SK-N-SH (cell line): ENCODE measurements at regions not wholly inside any gene's neighbourhood (a gene's known extent, or its start where the extent isn't known, plus 50 kb on each side); places are given as distances from the start of the nearest gene placed in this dataset.

Experiments used
- CTCF ChIA-PET: fragments of 300-600, 350-600 bp; formaldehyde crosslinking; extraction: SDS; loops from one replicate; lab custom pipeline; 2021; lab: Yijun Ruan, JAX
- POLR2A ChIA-PET: fragments of 350-600 bp; sonication (Branson Sonifier 250); formaldehyde crosslinking; extraction: SDS; loops from one replicate; lab custom pipeline; 2020; ENCODE audit warnings: antibody characterized with exemption, inconsistent platforms; lab: Yijun Ruan, JAX
- DNase-seq: peaks from one replicate; pipeline ENCODE4 v3.0.0; 2012
- H2AFZ ChIP-seq: fragments of 200-600 bp; sonication (generic); 2 replicates; pipeline ENCODE4 v1.8.1; 2016; ENCODE audit warnings: antibody characterized with exemption, mild to moderate bottlenecking, low read depth
- H3F3A ChIP-seq: fragments of 200-600 bp; sonication (generic); replicated peaks from 2 replicates; pipeline ENCODE3; 2016; ENCODE audit warnings: antibody characterized with exemption, mild to moderate bottlenecking; ENCODE audit not compliant: insufficient read depth
- H3K27ac ChIP-seq, 2 experiments: fragments of 200-500 bp in 1 of 2; fragments of 200-600 bp in 1 of 2; sonication (Bioruptor generic) in 1 of 2; sonication (generic), shearing (Covaris generic) in 1 of 2; 2 replicates each; pipeline versions ENCODE4 v1.5.1 to v1.6.1; 2014 to 2016; ENCODE audit warnings: low read depth in 2 of 2, inconsistent platforms in 1 of 2, low read length in 1 of 2, mild to moderate bottlenecking in 1 of 2, mixed read lengths in 1 of 2
- H3K27me3 ChIP-seq: fragments of 200-600 bp; sonication (generic), shearing (Covaris generic); 2 replicates; pipeline ENCODE4 v1.6.1; 2016; ENCODE audit warnings: mixed run types; ENCODE audit not compliant: insufficient read depth
- H3K36me3 ChIP-seq, 2 experiments: fragments of 200-500 bp in 1 of 2; fragments of 200-600 bp in 1 of 2; sonication (Bioruptor generic) in 1 of 2; sonication (generic) in 1 of 2; replicated peaks in 1 of 2; 2 replicates each; pipeline versions ENCODE3 to v1.5.1; 2014 to 2016; ENCODE audit warnings: low read length in 1 of 2, mild to moderate bottlenecking in 1 of 2; ENCODE audit not compliant: insufficient read depth in 2 of 2, control insufficient read depth in 1 of 2
- H3K4me1 ChIP-seq, 2 experiments: fragments of 200-500 bp in 1 of 2; fragments of 200-600 bp in 1 of 2; sonication (Bioruptor generic) in 1 of 2; sonication (generic), shearing (Covaris generic) in 1 of 2; 2 replicates each; pipeline versions ENCODE4 v1.5.1 to v1.6.1; 2014 to 2016; ENCODE audit warnings: low read depth in 1 of 2, low read length in 1 of 2, mixed run types in 1 of 2; ENCODE audit not compliant: insufficient read depth in 2 of 2, control insufficient read depth in 1 of 2
- H3K4me2 ChIP-seq: fragments of 200-600 bp; sonication (generic), shearing (Covaris generic); 2 replicates; pipeline ENCODE4 v1.6.1; 2017; ENCODE audit warnings: mixed run types
- H3K4me3 ChIP-seq, 2 experiments: fragments of 200-500 bp in 1 of 2; fragments of 200-600 bp in 1 of 2; sonication (Bioruptor generic) in 1 of 2; sonication (generic), shearing (Covaris generic) in 1 of 2; 2 replicates each; pipeline versions ENCODE4 v1.5.1 to v1.8.1; 2014 to 2016; ENCODE audit warnings: low read depth in 2 of 2, inconsistent platforms in 1 of 2, low read length in 1 of 2, mild to moderate bottlenecking in 1 of 2, mixed read lengths in 1 of 2, moderate library complexity in 1 of 2
- H3K79me2 ChIP-seq: fragments of 200-600 bp; sonication (generic); 2 replicates; pipeline ENCODE4 v1.8.1; 2017; ENCODE audit warnings: mild to moderate bottlenecking; ENCODE audit not compliant: insufficient read depth
- H3K9ac ChIP-seq: fragments of 200-600 bp; sonication (generic); 2 replicates; pipeline ENCODE4 v1.6.1; 2017; ENCODE audit warnings: mixed run types
- H3K9me2 ChIP-seq: fragments of 200-600 bp; sonication (generic); 2 replicates; pipeline ENCODE4 v1.6.1; 2017; ENCODE audit warnings: mixed run types
- H3K9me3 ChIP-seq: fragments of 200-600 bp; sonication (generic); 2 replicates; pipeline ENCODE4 v1.6.1; 2017; ENCODE audit warnings: mixed run types, mild to moderate bottlenecking, moderate library complexity
- H4K20me1 ChIP-seq: fragments of 200-600 bp; sonication (generic); 2 replicates; pipeline ENCODE4 v1.6.1; 2017; ENCODE audit warnings: mild to moderate bottlenecking, mixed run types; ENCODE audit not compliant: insufficient read depth
- CTCF ChIP-seq: fragments of 200-600 bp; sonication (generic); IDR thresholded peaks from 2 replicates; pipeline ENCODE4 v1.6.1; 2017; ENCODE audit warnings: antibody characterized with exemption, mild to moderate bottlenecking, moderate library complexity
- ELF1 ChIP-seq: IDR thresholded peaks from 2 replicates; pipeline ENCODE4 v1.4.0; 2012
- FOXJ3 ChIP-seq: sonication (generic); formaldehyde crosslinking; IDR thresholded peaks from 2 replicates; pipeline ENCODE4 v1.5.1; 2020; ENCODE audit warnings: mild to moderate bottlenecking, missing genetic modification reagents
- FOXM1 ChIP-seq: IDR thresholded peaks from 2 replicates; pipeline ENCODE4 v1.4.0; 2012; ENCODE audit warnings: low read depth, mild to moderate bottlenecking
- GATA2 ChIP-seq: sonication (generic); formaldehyde crosslinking; IDR thresholded peaks from 2 replicates; pipeline ENCODE4 v1.5.0; 2020; ENCODE audit warnings: mild to moderate bottlenecking, missing genetic modification reagents
- MEF2A ChIP-seq: IDR thresholded peaks from 2 replicates; pipeline ENCODE4 v1.4.0; 2012; ENCODE audit warnings: low read depth, borderline replicate concordance
- NFIC ChIP-seq: IDR thresholded peaks from 2 replicates; pipeline ENCODE4 v1.4.0; 2012; ENCODE audit warnings: borderline replicate concordance
- RCOR1 ChIP-seq: fragments of 150-350 bp; IDR thresholded peaks from 2 replicates; pipeline ENCODE4 v1.6.1; 2017; ENCODE audit warnings: antibody characterized with exemption, low read length
- RFX5 ChIP-seq: IDR thresholded peaks from 2 replicates; pipeline ENCODE4 v1.6.1; 2012; ENCODE audit warnings: mild to moderate bottlenecking, improper control_type of control experiment, low read length
- SIN3A ChIP-seq: IDR thresholded peaks from 2 replicates; pipeline ENCODE4 v1.6.1; 2012; ENCODE audit warnings: low read depth, mild to moderate bottlenecking, low read length, moderate library complexity, borderline replicate concordance
- SMC3 ChIP-seq: IDR thresholded peaks from 2 replicates; pipeline ENCODE4 v1.6.1; 2012; ENCODE audit warnings: low read depth, low read length, improper control_type of control experiment
- TAF1 ChIP-seq: IDR thresholded peaks from 2 replicates; pipeline ENCODE4 v1.6.1; 2012; ENCODE audit warnings: low read depth, mild to moderate bottlenecking, low read length, moderate library complexity, borderline replicate concordance
- TCF12 ChIP-seq: IDR thresholded peaks from 2 replicates; pipeline ENCODE4 v1.4.0; 2012
- USF2 ChIP-seq: fragments of 150-350 bp; IDR thresholded peaks from 2 replicates; pipeline ENCODE4 v1.6.1; 2017; ENCODE audit warnings: antibody characterized with exemption, low read length, low read depth, borderline replicate concordance
- WGBS: methylation state at CpG from one replicate; pipeline ENCODE4 v1.1.6; 2017; ENCODE audit warnings: low lambda C conversion rate; 5-methylcytosine and 5-hydroxymethylcytosine counted together
- TF ChIP-seq, protein P1 (sequence below): IDR thresholded peaks from 2 replicates; pipeline ENCODE4 v1.6.1; 2012; ENCODE audit warnings: mild to moderate bottlenecking, low read depth, low read length, moderate library complexity
- TF ChIP-seq, protein P2 (sequence below): IDR thresholded peaks from 2 replicates; pipeline ENCODE4 v1.4.0; 2012; ENCODE audit warnings: low read depth, borderline replicate concordance

GRCh38 chr7:155874411-155874810, 62.1 kb upstream of the SHH start (continued):
- TF ChIP-seq USF2 (no peak), CTCF (no peak), FOXJ3 (CRISPR knock-in tag) (no peak)
- TF ChIP-seq, protein P1, sequence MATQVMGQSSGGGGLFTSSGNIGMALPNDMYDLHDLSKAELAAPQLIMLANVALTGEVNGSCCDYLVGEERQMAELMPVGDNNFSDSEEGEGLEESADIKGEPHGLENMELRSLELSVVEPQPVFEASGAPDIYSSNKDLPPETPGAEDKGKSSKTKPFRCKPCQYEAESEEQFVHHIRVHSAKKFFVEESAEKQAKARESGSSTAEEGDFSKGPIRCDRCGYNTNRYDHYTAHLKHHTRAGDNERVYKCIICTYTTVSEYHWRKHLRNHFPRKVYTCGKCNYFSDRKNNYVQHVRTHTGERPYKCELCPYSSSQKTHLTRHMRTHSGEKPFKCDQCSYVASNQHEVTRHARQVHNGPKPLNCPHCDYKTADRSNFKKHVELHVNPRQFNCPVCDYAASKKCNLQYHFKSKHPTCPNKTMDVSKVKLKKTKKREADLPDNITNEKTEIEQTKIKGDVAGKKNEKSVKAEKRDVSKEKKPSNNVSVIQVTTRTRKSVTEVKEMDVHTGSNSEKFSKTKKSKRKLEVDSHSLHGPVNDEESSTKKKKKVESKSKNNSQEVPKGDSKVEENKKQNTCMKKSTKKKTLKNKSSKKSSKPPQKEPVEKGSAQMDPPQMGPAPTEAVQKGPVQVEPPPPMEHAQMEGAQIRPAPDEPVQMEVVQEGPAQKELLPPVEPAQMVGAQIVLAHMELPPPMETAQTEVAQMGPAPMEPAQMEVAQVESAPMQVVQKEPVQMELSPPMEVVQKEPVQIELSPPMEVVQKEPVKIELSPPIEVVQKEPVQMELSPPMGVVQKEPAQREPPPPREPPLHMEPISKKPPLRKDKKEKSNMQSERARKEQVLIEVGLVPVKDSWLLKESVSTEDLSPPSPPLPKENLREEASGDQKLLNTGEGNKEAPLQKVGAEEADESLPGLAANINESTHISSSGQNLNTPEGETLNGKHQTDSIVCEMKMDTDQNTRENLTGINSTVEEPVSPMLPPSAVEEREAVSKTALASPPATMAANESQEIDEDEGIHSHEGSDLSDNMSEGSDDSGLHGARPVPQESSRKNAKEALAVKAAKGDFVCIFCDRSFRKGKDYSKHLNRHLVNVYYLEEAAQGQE = no peak

DNA sequence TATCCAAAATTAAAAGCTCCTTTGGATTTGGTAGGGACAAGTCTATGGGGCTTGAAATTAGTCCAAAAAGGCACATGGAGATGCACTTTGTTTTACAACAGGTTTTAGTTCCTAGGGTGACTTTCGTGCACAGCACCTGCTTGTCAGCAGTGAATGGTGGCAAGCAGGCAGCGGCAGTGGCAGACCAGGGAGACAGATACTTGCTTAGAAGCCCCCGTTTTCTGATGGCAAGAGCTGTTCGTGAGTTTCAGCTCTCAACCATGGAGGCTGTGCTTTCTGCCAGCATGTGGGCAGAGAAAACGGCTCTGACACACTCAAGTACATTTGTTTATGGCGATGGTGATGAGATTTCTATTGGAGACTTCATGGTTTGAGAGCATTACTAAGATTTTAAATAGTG, 61.7 kb upstream of the SHH start:
- H4K20me1 ChIP-seq = no peaks in the 10 kb centered on the region
- no peaks in the 10 kb centered on the region for H3K9me2 ChIP-seq
- H3K9me3 ChIP-seq = no peaks in the 10 kb centered on the region
- TF ChIP-seq TCF12 = no peak
- TF ChIP-seq MEF2A = no peak
- no peak for TF ChIP-seq RFX5
- TF ChIP-seq SMC3 = no peak
- no peak for TF ChIP-seq GATA2
- no peak for TF ChIP-seq RCOR1
- no peak for TF ChIP-seq TAF1
- no peak for TF ChIP-seq NFIC
- no peak for TF ChIP-seq SIN3A
- TF ChIP-seq FOXM1 = no peak
- TF ChIP-seq, protein P2, sequence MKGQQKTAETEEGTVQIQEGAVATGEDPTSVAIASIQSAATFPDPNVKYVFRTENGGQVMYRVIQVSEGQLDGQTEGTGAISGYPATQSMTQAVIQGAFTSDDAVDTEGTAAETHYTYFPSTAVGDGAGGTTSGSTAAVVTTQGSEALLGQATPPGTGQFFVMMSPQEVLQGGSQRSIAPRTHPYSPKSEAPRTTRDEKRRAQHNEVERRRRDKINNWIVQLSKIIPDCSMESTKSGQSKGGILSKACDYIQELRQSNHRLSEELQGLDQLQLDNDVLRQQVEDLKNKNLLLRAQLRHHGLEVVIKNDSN = no peak
- TF ChIP-seq USF2 = no peak
- no peak for TF ChIP-seq ELF1
- H3K9ac ChIP-seq = no peak overlapping the region
- no peak overlapping the region for H3K4me3 ChIP-seq
- H3K4me1 ChIP-seq = no peaks in the 10 kb centered on the region
- H3F3A ChIP-seq = no peaks in the 10 kb centered on the region
- H3K79me2 ChIP-seq = no peaks in the 10 kb centered on the region
- no peak overlapping the region for H3K27ac ChIP-seq
- WGBS = 2% methylated on average over 6 of the region's 6 CpGs
- ChIA-PET POLR2A (no interaction called here), CTCF (interaction anchor here (0.7 kb wide), 1 partner anchor 76 kb away, joined by 3 read pairs; no protein-coding TSS in a partner anchor)
- H3K27me3 ChIP-seq = peaks cover 72% of the 10 kb centered on the region
- H2AFZ ChIP-seq = no peak overlapping the region
- no peaks in the 10 kb centered on the region for H3K36me3 ChIP-seq
- H3K4me2 ChIP-seq = no peak overlapping the region
- DNase-seq = no peak
